GM21390 (cell line): ENCODE measurements at regions not wholly inside any gene's neighbourhood (a gene's known extent, or its start where the extent isn't known, plus 50 kb on each side); places are given as distances from the start of the nearest gene placed in this dataset.

Experiments used
- ATAC-seq: cut with Tn5 transposase; IDR thresholded peaks from one replicate; pipeline ENCODE4 v1.9.1; 2021; ENCODE audit not compliant: unreplicated experiment

DNA sequence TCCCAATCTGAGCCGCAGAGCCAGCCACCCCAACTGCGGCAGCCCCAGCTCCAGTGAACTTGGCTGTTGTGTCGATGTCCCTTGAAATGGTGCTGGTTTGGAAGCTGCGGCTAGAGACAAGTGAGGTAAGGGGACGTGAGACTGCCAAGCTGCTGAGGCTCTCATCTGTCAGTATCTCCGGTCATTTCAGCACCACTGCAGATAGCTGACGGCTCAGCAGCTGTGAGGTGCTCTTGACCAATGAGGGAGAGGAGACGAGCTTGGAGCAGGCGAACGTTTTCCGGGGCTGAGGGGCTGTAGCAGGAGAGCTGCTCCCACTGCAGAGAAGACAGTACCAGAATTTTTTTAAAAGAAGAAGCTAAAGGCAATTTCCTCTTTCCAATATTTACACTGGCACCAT lies 175.5 kb upstream of the CASK start:
- no peak for ATAC-seq

DNA sequence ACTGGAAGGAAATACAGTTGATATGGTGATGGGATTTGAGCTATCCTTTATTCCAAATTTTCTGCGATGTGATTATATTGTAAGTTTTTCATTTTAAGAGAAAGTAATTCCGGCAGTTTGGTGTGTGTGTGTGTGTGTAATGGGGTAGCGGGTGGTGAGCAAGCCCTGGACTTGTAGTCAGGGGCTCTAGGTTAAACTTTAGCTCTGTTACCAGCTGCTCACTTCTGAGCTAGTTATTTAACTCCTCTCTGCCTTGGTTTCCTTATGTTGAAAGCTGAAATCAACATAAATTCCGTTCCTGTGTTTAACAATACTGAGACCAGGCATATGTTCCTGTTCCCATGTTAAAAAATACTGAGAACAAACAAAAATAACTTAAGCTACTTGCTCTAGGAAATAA lies 174.1 kb upstream of the CASK start:
- ATAC-seq: no peak

DNA sequence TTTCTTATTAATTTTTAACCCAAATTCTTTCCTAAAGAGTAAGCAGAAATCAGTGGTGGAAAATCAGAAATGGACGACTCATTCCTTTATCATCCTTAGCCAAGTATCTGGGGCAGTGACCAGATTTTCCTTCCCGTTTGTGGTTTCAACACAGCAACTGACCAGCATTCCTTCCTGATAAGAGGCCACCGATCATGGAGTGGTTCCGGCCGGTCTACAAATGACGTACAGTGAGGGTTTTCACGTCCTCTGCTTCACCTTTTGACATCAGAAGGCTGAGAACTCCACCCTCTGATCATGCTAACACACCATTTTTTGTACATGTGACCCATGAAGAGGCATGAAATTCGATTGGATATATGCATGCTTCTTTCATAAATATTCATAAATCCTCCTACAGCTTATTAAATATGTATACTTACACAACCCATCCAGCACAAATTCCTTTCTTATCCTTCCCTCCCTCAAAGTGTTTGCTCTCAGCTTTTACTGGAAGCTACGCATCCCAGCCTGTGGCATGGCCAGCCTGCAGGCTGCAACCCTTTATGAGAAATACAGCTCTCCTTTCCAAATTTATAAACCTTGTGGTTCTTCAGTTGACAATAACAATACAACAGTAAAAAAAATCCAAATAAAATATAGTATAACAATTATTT lies 173.0 kb upstream of the CASK start:
- ATAC-seq: no peak

DNA sequence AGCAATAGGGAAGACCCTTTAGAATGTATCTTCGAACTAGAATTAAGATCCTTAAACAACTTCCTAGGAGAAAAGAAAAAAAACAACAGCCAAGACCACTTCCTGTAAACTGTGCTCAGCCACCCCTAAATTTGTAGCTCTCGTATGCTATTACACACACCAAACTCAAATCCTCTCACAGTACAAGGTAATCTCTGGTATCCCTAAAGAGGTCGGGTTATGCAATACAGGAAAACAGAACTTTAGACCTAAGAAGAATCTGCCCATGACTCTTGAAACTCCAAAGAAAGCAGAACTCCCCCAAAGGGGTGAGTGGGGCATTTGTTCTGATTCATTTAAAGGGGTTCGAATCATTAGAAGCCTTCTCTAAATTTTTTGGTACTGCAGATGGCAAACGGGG lies 170.9 kb upstream of the CASK start:
- no peak for ATAC-seq

DNA sequence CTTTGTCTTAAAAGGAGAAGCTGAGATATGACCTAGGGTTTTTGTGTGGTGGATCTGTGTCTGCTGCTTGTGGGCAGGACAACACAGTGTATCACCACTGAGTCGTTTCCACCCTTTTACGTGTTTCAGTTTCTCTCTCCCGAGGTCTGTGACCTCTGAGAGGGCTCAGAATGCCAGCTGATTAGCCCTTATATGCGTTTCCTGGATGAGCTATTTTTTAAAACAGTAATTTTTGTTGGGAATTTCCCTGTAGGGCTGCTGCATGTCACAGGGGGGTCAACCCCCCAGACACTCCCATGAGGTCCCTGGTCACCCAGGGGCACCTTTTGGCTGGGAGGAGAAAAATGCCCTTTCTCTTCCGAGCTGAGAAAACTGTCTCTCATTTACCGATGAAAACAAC lies 170.4 kb upstream of the CASK start:
- peak; percentile 92 for ATAC-seq

DNA sequence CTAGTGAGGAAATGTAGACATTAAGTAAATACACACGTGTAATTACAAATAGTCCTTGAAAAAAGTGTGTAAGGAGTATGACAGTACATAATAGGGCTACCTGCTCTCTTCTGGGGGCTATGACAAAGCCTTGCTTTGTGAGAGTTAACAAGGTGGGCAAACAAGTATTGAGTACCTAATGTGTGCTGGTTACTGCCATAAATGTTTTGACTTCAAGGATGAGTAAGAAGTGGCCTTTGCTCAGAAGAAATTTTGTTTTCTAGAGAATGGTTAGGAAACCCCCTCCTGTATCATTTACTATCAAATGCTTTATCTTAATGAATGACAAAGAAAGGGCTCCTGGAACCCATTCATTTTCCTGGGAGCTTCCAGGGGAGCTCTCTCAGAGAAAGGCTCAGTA lies 167.0 kb upstream of the CASK start:
- no peak for ATAC-seq

DNA sequence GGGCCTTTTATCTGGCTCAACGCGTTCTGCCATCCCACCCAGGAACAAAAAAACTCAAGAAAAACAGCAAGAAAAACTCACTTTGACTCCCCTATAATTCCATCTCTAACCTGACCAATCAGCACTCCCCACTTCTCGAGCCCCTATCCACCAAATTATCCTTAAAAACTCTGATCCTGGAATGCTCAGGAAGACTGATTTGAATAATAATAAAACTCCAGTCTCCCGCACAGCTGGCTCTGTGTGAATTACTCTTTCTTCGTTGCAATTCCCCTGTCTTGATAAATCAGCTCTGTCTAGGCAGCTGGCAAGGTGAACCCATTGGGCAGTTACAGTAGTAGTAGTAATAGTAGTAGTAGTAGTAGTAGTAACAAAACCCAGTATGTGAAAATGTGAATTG lies 165.7 kb upstream of the CASK start:
- no peak for ATAC-seq

DNA sequence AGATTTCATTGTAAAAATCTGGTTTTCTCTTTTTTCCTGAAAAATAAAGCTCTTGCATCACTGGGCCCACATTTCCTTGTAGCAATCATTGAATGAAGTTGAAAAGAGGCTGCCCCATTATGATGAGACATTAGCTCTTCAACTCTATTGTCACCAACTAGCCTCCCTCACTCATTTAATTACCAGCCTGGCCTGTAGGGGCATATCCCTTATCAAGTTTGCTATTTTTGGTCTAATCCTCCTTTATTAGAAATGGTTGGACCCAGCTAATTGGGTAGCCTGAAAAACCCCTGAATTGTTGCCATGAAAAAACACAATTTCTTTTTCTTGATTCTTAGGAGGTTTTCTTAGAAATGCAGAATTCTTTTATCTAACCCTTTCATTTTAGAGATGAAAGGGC lies 164.6 kb upstream of the CASK start:
- ATAC-seq: no peak

DNA sequence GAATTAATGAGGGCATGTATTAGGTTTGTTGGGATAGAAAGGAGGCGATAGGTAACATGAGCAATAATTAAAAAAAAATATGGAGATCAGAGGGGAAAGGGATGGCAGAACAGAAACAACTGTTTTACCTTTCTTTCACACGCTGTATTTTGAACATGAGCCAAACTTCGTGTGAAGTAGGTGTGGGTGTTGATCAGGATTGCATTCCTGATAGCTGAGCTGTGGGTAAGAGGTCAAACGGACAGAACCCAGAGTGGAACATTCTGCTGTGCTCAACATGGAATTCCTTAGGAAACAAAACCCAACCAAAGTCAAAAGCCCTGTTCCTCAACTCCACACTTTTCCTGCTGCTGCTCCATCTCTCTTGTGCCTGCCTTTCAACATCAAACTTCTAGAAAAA lies 162.5 kb upstream of the CASK start:
- no peak for ATAC-seq

DNA sequence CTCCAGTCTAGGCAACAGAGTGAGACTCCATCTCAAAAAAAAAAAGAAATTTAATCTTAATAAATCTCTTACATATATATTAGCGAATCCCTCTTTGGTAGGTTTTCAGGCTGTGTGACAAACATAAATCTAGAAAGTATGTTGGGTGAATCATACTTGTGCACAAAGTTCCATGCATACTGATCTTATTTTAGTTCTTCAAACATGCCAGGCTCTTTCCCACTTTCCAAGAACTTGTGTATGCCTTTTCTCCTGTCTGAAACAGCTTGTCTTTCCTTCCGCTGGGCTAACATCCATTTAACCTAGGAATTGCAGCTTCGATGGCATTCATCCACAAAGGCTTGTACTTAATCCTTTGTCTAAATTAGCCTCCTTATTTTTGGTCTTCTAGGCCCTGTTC lies 156.6 kb upstream of the CASK start:
- no peak for ATAC-seq

DNA sequence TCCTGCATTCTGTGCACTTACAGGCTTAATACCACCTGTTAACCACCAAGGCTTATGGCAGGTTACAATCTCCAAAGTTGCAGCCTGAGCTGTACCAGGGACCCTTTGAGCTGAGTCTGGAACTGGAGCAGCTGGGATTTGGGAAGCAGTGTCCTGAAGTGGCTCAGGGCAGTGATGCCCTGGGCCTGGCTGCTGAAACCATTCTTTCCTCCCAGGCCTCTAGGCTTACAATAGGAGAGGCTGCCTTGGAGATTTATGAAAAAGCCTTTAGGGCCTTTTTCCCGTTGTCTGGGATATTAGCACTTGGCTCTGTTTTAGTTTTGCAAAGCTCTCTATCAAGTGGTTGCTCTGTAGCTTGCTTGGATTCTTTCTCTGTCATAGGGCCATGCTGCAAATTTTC lies 154.3 kb upstream of the CASK start:
- no peak for ATAC-seq

DNA sequence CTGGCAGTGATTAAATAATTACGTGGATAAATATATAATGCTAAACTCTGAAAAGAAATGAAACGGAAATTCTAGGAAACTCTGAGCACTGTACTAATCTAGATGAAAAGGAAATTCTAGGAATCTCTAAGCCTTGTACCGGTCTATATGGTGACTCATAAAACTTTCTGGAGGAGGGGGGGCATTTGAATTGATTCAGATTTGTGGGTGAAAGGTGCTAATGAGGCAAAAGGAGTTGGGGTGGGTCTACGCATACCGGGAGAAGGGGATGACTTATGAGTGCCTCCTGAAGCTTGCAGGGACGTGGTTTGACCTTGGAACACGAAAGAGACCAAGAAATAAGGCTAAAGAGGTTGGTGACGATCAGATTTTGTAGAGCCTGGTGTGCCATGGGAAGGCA lies 151.7 kb upstream of the CASK start:
- no peak for ATAC-seq

DNA sequence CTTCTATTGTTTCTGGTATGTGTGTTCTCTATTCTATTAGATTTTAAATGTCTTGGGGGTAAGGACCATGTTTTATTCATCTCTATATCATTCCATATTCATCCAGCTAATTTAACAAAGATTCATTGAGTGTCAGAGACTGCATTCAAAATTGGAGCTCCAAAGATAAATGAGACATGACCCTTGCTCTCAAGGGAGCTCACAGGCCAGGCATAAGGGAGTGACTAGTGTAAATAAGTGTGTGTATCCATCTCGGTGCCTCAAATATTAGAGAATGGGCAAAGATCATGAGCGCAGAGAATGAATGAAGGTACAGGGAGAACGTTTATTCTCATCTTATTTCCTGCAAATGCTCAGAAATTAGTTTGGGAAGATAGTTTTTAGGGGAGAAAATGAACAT lies 150.1 kb upstream of the CASK start:
- ATAC-seq: no peak

DNA sequence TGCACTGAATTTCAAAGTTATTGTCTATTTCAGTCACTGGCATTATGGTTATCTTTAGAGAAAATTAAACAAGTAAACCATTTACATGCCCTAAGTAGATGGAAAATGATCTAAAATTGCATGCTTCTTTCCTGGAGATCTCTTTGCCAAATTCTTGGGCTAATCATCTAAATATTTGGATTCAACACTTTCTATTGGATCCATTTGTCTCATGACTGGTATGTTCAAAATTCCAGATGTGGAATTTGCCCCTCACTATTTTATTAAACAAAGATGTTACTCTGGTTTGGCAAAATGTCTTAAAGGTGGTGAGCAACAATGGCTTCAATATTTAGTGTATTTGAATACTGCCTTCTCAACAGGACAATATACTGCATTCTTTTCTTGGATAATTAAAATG lies 147.5 kb upstream of the CASK start:
- no peak for ATAC-seq

DNA sequence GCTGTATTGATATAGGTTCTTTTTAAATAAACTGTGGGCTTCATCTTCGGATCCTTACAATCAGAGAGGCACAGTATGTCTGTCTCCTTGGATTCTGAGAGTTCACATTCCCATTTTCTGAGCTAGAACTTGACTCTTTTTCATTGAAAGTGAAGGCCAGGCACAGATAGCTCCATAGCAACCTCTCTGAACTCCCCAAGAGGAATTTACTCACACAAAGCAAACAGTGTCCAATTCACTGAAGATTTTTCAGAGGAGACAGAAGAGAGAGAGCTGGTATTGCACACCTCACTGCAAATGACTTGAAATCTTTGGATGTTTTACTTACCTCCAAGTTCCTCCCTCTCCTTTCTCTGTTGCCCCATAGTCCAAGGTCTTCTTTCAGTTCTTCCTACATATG lies 130.9 kb upstream of the CASK start:
- no peak for ATAC-seq

DNA sequence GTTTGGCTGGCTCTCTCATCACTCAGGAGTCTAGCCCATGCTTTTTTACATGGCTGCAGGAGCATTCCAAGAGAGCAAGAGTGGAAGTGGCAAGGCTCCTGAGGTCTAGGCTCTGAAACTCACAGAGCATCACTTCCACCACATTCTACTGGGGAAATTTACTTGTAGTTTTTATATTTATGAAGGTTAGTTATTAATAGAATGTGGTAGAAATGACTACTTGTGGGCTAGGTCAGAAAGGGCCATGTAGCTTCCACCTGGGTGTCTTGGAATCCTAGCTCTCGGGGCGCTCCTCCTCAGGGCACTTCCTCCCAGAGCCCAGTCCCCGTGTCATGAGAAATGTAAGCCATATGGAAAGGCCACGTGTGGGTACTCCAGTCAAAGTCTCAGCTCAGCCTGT lies 127.0 kb upstream of the CASK start:
- no peak for ATAC-seq

DNA sequence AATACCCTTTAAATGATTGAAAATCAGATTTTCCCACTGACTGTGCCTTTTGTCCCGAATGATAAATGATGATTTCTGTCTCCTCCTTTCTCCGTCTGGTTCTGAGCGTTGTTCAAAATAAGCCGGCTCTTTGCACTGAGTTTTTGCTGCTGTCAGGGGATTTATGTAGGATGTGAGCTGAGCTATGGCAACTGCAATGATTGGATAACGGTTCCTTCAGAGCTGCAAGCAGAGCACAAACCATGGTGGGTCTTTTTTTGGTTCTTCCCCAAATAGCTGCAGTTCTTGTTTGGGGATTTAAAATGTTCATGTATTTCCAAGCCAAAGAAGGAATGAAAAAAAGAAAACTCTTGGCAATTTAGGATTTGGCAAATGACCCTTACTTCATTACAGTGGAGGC lies 124.5 kb upstream of the CASK start:
- ATAC-seq: no peak

DNA sequence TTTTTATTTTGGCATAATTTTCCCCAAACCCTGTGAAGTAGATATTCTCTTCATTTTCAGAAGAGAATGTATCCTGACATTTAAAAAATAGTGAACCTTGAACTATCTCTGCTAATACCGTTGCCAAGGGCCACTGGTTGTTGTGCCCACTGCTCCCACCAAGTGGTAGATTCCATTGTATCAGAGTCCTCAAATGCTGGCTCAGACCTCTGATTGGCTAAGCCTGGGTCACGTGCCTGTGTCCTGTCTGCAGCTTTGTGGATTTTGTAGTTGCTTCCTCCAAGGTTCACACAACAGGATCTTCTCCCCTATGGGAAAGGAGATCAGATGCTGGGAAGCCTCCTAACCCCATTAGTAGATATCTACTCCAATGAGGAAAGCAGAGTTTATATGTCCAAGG lies 104.8 kb upstream of the CASK start:
- no peak for ATAC-seq

DNA sequence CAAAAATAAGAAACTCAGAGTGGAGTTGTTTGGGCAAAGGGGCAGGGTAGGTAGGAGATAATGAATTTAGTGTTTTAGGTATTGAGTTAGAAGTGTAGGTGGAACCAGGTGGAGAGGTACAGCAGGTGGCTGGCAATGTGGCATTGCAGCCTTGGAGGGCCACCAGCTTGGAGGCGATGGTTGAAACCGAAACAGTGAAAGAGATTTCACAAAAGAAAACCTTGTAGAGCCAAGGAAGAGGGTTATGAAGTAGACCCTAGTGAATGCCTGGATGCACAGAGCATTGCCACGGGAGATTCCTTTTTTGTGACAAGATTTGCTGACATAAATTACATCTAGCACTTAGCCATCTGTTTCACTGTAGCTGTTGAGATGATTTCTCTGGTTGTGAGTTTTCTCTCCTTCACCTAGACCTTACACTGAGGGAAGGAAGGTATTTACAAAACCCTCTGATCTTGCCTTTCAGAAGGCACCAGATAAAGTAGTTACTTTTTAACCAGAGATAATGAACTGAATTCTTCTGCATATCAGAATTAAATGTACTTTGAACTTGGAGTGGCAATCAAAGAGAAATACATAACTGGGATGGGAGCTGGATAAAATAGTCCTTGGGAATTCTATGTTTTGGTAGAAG lies 104.1 kb upstream of the CASK start:
- no peak for ATAC-seq

DNA sequence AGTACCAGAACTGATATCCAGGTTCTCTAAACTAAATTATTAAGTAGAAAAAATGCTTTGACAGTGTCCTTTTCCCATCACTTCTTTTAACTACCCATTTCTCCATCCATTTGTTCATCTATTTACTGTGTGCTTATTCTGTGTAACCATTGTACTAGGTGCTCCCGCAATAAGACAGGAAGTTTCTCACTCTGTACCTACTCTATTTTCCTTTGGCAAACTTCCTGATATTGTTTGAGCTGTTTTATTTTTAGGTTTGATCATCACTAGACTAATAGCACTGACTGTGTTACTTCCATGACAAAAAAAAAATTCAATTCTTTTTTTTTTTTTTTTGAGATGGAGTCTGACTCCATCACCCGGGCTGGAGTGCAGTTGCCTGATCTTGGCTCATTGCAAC lies 102.5 kb upstream of the CASK start:
- no peak for ATAC-seq

DNA sequence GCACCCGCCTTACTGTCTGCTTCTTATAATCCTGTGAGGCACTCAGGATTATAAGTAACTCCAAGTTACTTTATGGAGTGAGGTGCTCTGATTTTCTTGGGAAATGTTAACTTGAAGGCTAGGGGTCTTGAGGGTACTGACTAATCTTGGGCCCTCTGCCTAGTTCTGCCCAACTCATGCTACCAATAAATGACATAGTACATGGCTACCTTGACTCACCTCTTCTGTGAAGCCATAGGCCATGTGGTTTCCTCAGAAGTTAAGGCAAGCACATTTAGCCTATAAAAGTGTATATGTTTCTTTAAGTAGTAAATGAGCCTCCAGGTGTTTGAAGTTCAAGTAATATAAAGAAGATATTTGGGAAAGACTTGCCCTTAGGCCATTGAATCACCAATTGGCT lies 99.8 kb upstream of the CASK start:
- no peak for ATAC-seq

DNA sequence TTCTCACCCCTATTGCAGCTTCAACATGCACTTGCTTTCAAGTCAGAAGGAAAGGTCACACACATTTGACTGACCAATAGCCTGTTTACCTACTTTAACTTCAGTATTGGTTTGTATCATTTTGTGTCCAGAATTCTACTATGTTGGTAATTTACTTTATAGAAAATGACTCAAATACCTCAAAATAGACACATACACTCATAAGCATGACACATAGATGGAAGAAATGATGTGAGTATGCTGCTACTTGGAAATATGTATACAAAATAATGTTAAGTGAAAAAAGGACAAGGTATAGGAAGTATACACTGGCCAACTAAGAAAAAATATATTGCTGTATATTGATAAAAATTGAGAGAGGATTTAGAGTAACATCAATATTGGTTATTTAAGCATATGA lies 98.8 kb upstream of the CASK start:
- no peak for ATAC-seq

DNA sequence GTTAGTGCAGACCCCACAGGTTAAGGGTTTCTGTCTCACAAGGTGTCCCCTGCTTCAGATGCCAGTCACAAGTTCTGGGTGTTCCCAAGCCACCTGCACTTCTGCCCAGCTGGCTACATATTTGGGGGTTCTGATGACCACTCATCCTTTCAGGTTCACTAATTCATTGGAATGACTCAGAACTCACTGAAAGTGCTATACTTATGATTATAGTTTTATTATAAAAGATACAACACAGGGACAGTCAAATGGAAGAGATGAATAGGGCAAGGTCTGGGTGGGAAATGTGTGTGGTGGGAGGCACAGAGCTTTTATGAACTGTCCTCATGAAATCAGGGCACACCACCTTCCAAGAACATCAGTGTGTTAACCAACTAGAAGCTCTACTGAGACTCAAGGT lies 97.7 kb upstream of the CASK start:
- no peak for ATAC-seq
